CD4-positive, alpha-beta memory T cell (primary cell): ENCODE measurements at regions not wholly inside any gene's neighbourhood (a gene's known extent, or its start where the extent isn't known, plus 50 kb on each side); places are given as distances from the start of the nearest gene placed in this dataset.
A peak's percentile ranks its signal among the peaks of the same experiment; 100 is the strongest.
"Not testable (repeated sequence)": the region's sequence is repeated elsewhere in the genome, so short reads cannot be mapped to it uniquely, and the experiment has no call there.

ENCODE experiments used
- CTCF ChIA-PET: fragments of 350-600 bp; sonication (Branson Sonifier 250); formaldehyde crosslinking; loops from one replicate; lab custom pipeline; 2021; ENCODE audit warnings: inconsistent platforms; ENCODE audit not compliant: partially characterized antibody; lab: Charles Lee
- POLR2A ChIA-PET: fragments of 350-600 bp; sonication (Branson Sonifier 250); formaldehyde crosslinking; loops from one replicate; lab custom pipeline; 2021; ENCODE audit not compliant: partially characterized antibody; lab: Charles Lee
- DNase-seq, 5 donors: peaks; one replicate each; pipeline versions ENCODE4 v3.0.0 to v3.0.0-alpha.2; 2020 to 2022; ENCODE audit warnings: mixed read lengths in 1 of 5
- H3K27ac ChIP-seq: one replicate; pipeline ENCODE4 v1.7.0; 2013; ENCODE audit warnings: low read depth, low read length
- H3K27me3 ChIP-seq: 2 replicates; pipeline ENCODE4 v1.7.0; 2013; ENCODE audit warnings: mild to moderate bottlenecking, low read length, moderate library complexity; ENCODE audit not compliant: insufficient read depth
- H3K36me3 ChIP-seq: 2 replicates; pipeline ENCODE4 v1.7.0; 2013; ENCODE audit warnings: mild to moderate bottlenecking, low read length, moderate library complexity; ENCODE audit not compliant: insufficient read depth
- H3K4me1 ChIP-seq: 2 replicates; pipeline ENCODE4 v1.7.0; 2013; ENCODE audit warnings: mild to moderate bottlenecking, low read length, moderate library complexity; ENCODE audit not compliant: insufficient read depth
- H3K4me3 ChIP-seq, 2 donors: one replicate each; pipeline ENCODE4 v1.7.0; 2013; ENCODE audit warnings: low read length in 2 of 2, mild to moderate bottlenecking in 1 of 2
- H3K9me3 ChIP-seq, 2 donors: one replicate each; pipeline ENCODE4 v1.7.0; 2013; ENCODE audit warnings: low read length in 2 of 2, control low read depth in 1 of 2; ENCODE audit not compliant: control insufficient read depth in 1 of 2
- H3K27ac Mint-ChIP-seq, 7 donors: one replicate each; pipeline ENCODE4 v1.8.0; 2020 to 2021; ENCODE audit warnings: mixed read lengths in 7 of 7, mild to moderate bottlenecking in 6 of 7, inconsistent platforms in 3 of 7, moderate library complexity in 3 of 7
- H3K27me3 Mint-ChIP-seq, 2 donors: one replicate each; pipeline ENCODE4 v1.8.0; 2020 to 2021; ENCODE audit warnings: mixed read lengths in 2 of 2
- H3K36me3 Mint-ChIP-seq, 2 donors: one replicate each; pipeline ENCODE4 v1.8.0; 2020 to 2021; ENCODE audit warnings: mixed read lengths in 2 of 2, inconsistent platforms in 1 of 2, mild to moderate bottlenecking in 1 of 2
- H3K4me1 Mint-ChIP-seq, 4 donors: one replicate each; pipeline ENCODE4 v1.8.0; 2020 to 2021; ENCODE audit warnings: mixed read lengths in 4 of 4, mild to moderate bottlenecking in 1 of 4
- H3K4me3 Mint-ChIP-seq, 8 donors: one replicate each; pipeline ENCODE4 v1.8.0; 2020 to 2021; ENCODE audit warnings: mixed read lengths in 8 of 8, mild to moderate bottlenecking in 7 of 8, moderate library complexity in 6 of 8, inconsistent platforms in 3 of 8
- H3K9me3 Mint-ChIP-seq, 8 donors: one replicate each; pipeline ENCODE4 v1.8.0; 2020 to 2021; ENCODE audit warnings: mixed read lengths in 8 of 8, mild to moderate bottlenecking in 5 of 8, inconsistent platforms in 3 of 8, moderate library complexity in 1 of 8
- intact Hi-C: fragments of 100-400 bp; cut with micrococcal nuclease; formaldehyde crosslinking; loops from one replicate; pipeline ENCODE4 v1.15.1; 2023

- intact Hi-C loops: no loop called here
- Mint-ChIP-seq H3K4me1 (no peaks in the 10 kb centered on the region), H3K27me3 (no peaks in the 10 kb centered on the region), H3K27ac (no peak overlapping the region), H3K4me3 (no peak overlapping the region), H3K36me3 (no peaks in the 10 kb centered on the region), H3K9me3 (peaks cover 0 to 14% (median 2%) of the 10 kb centered on the region in 8 donors)
- no peak overlapping the region for H3K4me3 ChIP-seq
- H3K9me3 ChIP-seq: no peaks in the 10 kb centered on the region
- no peak overlapping the region for H3K27ac ChIP-seq
- ChIA-PET CTCF (no interaction called here), POLR2A (no interaction called here)
- no peaks in the 10 kb centered on the region for H3K36me3 ChIP-seq
- no peaks in the 10 kb centered on the region for H3K4me1 ChIP-seq
- H3K27me3 ChIP-seq: no peaks in the 10 kb centered on the region
- DNase-seq: no peak
Measured at GRCh38 chr5:3325972-3326840, 269.4 kb upstream of the IRX1 start.

- no peaks in the 10 kb centered on the region for H3K36me3 ChIP-seq
- no peaks in the 10 kb centered on the region for H3K4me1 Mint-ChIP-seq
- intact Hi-C loops: no loop called here
- H3K4me1 ChIP-seq: no peaks in the 10 kb centered on the region
- no peak overlapping the region for H3K27ac ChIP-seq
- CTCF ChIA-PET: no interaction called here
- H3K36me3 Mint-ChIP-seq: no peaks in the 10 kb centered on the region
- no peak overlapping the region for H3K4me3 Mint-ChIP-seq
- H3K9me3 Mint-ChIP-seq: peaks cover 0 to 14% (median 2%) of the 10 kb centered on the region in 8 donors
- H3K27me3 ChIP-seq: no peaks in the 10 kb centered on the region
- DNase-seq: no peak
- no peaks in the 10 kb centered on the region for H3K27me3 Mint-ChIP-seq
- H3K4me3 ChIP-seq: no peak overlapping the region
- H3K27ac Mint-ChIP-seq: no peak overlapping the region
- POLR2A ChIA-PET: no interaction called here
- H3K9me3 ChIP-seq: no peaks in the 10 kb centered on the region
Measured at GRCh38 chr5:3325201-3325971, 270.2 kb upstream of the IRX1 start.

GRCh38 chr5:3324421-3325101 lies 271.1 kb upstream of the IRX1 start:
- ChIA-PET CTCF (no interaction called here), POLR2A (no interaction called here)
- no peaks in the 10 kb centered on the region for H3K4me1 ChIP-seq
- H3K4me3 ChIP-seq: no peak overlapping the region
- H3K27me3 Mint-ChIP-seq: no peaks in the 10 kb centered on the region
- H3K9me3 ChIP-seq: no peaks in the 10 kb centered on the region
- no peaks in the 10 kb centered on the region for H3K27me3 ChIP-seq
- H3K36me3 ChIP-seq: no peaks in the 10 kb centered on the region
- intact Hi-C loops: no loop called here
- no peak overlapping the region for H3K27ac Mint-ChIP-seq
- no peak for DNase-seq
- no peaks in the 10 kb centered on the region for H3K36me3 Mint-ChIP-seq
- no peaks in the 10 kb centered on the region for H3K4me1 Mint-ChIP-seq
- no peak overlapping the region for H3K4me3 Mint-ChIP-seq
- peaks cover 0 to 14% (median 2%) of the 10 kb centered on the region in 8 donors for H3K9me3 Mint-ChIP-seq
- H3K27ac ChIP-seq: no peak overlapping the region

GRCh38 chr5:3323966-3324365 lies 271.7 kb upstream of the IRX1 start:
- intact Hi-C loops, H3K27me3 Mint-ChIP-seq, H3K27ac Mint-ChIP-seq, POLR2A ChIA-PET, H3K4me3 Mint-ChIP-seq, H3K9me3 ChIP-seq, DNase-seq, H3K4me3 ChIP-seq, H3K4me1 ChIP-seq, H3K27me3 ChIP-seq, H3K4me1 Mint-ChIP-seq, H3K36me3 Mint-ChIP-seq, H3K36me3 ChIP-seq, H3K27ac ChIP-seq, CTCF ChIA-PET: not testable (repeated sequence)
- H3K9me3 Mint-ChIP-seq: peaks cover 0 to 14% (median 2%) of the 10 kb centered on the region in 8 donors

- H3K27me3 ChIP-seq: no peaks in the 10 kb centered on the region
- Mint-ChIP-seq H3K4me1 (no peaks in the 10 kb centered on the region), H3K27me3 (no peaks in the 10 kb centered on the region), H3K9me3 (peaks cover 0 to 13% (median 2%) of the 10 kb centered on the region in 8 donors), H3K36me3 (no peaks in the 10 kb centered on the region), H3K4me3 (no peak overlapping the region), H3K27ac (no peak overlapping the region)
- H3K4me3 ChIP-seq: no peak overlapping the region
- ChIA-PET CTCF (no interaction called here), POLR2A (no interaction called here)
- H3K4me1 ChIP-seq: no peaks in the 10 kb centered on the region
- H3K27ac ChIP-seq: no peak overlapping the region
- DNase-seq: no peak
- intact Hi-C loops: no loop called here
- no peaks in the 10 kb centered on the region for H3K36me3 ChIP-seq
- no peaks in the 10 kb centered on the region for H3K9me3 ChIP-seq
Measured at GRCh38 chr5:3323144-3323543, 272.5 kb upstream of the IRX1 start.

GRCh38 chr5:3322642-3323041 lies 273.0 kb upstream of the IRX1 start:
- H3K9me3 ChIP-seq: no peaks in the 10 kb centered on the region
- no peak overlapping the region for H3K27ac ChIP-seq
- no peaks in the 10 kb centered on the region for H3K27me3 Mint-ChIP-seq

DNA sequence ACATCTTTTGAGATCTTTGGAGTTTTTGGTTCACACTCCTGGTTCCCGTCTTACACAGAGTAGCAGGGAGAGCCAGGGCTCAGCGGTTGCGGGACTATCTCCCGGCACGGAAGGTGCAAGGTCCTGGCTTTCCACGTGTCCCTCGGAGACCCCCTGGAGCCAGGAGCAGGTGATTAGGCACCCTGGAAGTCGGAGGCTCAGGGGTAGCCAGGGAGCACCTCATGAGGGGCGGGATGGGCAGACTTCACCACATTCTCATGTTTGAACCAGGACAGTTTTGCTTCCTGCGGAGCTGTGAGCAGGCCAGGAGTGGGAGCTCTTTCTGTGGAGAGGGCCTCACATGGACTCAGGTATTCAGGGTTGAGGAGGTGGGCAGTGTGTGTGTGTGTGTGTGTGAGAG lies 273.7 kb upstream of the IRX1 start:
- Mint-ChIP-seq H3K4me3 (no peak overlapping the region), H3K27ac (no peak overlapping the region), H3K36me3 (no peaks in the 10 kb centered on the region), H3K27me3 (no peaks in the 10 kb centered on the region), H3K9me3 (peaks cover 0 to 5% (median 2%) of the 10 kb centered on the region in 8 donors), H3K4me1 (no peaks in the 10 kb centered on the region)
- no peaks in the 10 kb centered on the region for H3K36me3 ChIP-seq
- no peak for DNase-seq
- no peaks in the 10 kb centered on the region for H3K4me1 ChIP-seq
- H3K27me3 ChIP-seq: no peaks in the 10 kb centered on the region
- intact Hi-C loops: no loop called here
- ChIA-PET POLR2A (no interaction called here), CTCF (no interaction called here)
- no peaks in the 10 kb centered on the region for H3K9me3 ChIP-seq
- H3K4me3 ChIP-seq: no peak overlapping the region
- no peak overlapping the region for H3K27ac ChIP-seq

More at GRCh38 chr5:3322642-3323041, 273.0 kb upstream of the IRX1 start:
- no peaks in the 10 kb centered on the region for H3K4me1 ChIP-seq
- Mint-ChIP-seq H3K27ac (no peak overlapping the region), H3K9me3 (peaks cover 0 to 8% (median 2%) of the 10 kb centered on the region in 8 donors), H3K4me3 (no peak overlapping the region), H3K4me1 (no peaks in the 10 kb centered on the region), H3K36me3 (no peaks in the 10 kb centered on the region)
- H3K4me3 ChIP-seq: peak overlapping the region in 1 of 2 donors; percentile 5
- intact Hi-C loops: no loop called here
- DNase-seq: no peak
- ChIA-PET POLR2A (no interaction called here), CTCF (no interaction called here)
- H3K36me3 ChIP-seq: no peaks in the 10 kb centered on the region
- no peaks in the 10 kb centered on the region for H3K27me3 ChIP-seq
